Astrocyte (in vitro differentiated cells and primary cell): ENCODE measurements at regions not wholly inside any gene's neighbourhood (a gene's known extent, or its start where the extent isn't known, plus 50 kb on each side); places are given as distances from the start of the nearest gene placed in this dataset.

ENCODE experiments used
- CTCF ChIP-seq: IDR thresholded peaks from 2 replicates; pipeline ENCODE4 v1.5.1; 2011; ENCODE audit warnings: low read depth, mild to moderate bottlenecking, inconsistent platforms, low read length, moderate library complexity; ENCODE audit not compliant: insufficient read depth
- EZH2 ChIP-seq: IDR thresholded peaks from 2 replicates; pipeline ENCODE4 v1.6.1; 2012; ENCODE audit warnings: mild to moderate bottlenecking, low read length, inconsistent platforms; ENCODE audit not compliant: insufficient read depth

GRCh38 chr5:173755319-173755718 is 132.8 kb upstream of the CPEB4 start:
- TF ChIP-seq EZH2 (no peak), CTCF (no peak)
